ENCODE measurements at regions not wholly inside any gene's neighbourhood (a gene's known extent, or its start where the extent isn't known, plus 50 kb on each side); places are given as distances from the start of the nearest gene placed in this dataset.

DNA sequence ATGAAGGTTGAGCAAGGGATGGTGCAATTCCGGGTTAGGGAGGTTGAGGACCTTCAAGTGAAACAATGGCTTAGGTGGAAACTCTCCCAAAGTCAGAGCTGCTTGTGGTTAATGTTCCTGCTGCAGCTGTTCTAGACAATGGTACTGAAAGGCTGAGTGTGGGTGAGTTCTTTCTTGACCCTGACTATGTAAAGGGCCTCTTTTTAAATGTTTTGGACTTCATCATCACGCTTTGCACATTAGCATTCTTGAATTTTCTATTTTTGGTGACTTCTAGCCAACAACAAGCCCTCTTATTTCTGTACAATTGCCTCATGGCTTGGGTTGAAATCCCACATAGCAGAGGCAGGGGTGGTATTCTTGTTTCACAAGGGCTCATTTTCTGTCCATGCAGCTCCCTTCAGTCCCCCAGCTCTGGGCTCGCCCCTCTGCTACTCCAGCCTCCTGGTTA, 136.3 kb upstream of the ANKRD55 start:
- Histone ChIP-seq H3K27me3 (ENCODE audit: insufficient read depth, insufficient read length) (no peaks in the 10 kb centered on the region), H3K9me3 (ENCODE audit: insufficient read depth, low read length) (peaks cover 16% of the 10 kb centered on the region; the same call in 1 of the 2 replicates), H3K4me3 (ENCODE audit: insufficient read length, low read depth) (no peak overlapping the region), H3K9ac (ENCODE audit: insufficient read length, low read depth) (no peak overlapping the region), H3K36me3 (ENCODE audit: insufficient read depth, insufficient read length, low read length) (no peaks in the 10 kb centered on the region), H3K4me1 (ENCODE audit: insufficient read depth, insufficient read length) (no peaks in the 10 kb centered on the region)
- TF ChIP-seq ZNF274 (IDR thresholded peaks at IDR 0.05; ENCODE audit: low read depth, low read length), result no peak
- TF ChIP-seq YY1 (IDR thresholded peaks at IDR 0.05; ENCODE audit: insufficient read depth, insufficient read length), result no peak
- TF ChIP-seq SUZ12 (IDR thresholded peaks at IDR 0.05; ENCODE audit: extremely low read depth, insufficient read depth, insufficient read length), result no peak
- no peak for DNase-seq (ENCODE audit: low read depth, low spot score)

DNA sequence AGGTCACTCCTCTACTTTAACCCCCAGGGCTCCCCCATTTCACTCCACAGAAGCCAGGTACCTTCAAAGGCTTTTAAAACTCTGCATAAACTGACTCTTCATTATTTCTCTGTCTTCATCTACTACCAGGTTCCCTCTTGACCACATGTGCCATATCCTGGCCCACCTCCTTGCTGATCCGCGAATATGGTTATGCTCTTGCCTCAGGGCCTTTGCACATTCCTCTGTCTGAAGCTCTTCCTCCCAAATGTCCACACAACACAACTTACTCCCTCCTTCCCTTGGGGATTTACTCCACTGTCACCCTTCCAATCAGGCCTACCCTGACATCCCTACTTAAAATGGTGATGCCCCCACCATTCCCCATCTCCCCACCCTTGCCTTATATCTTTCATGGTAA, 134.6 kb upstream of the ANKRD55 start:
- Histone ChIP-seq H3K9me3 (ENCODE audit: insufficient read depth, low read length) (peaks cover 16% of the 10 kb centered on the region; the same call in 1 of the 2 replicates), H3K9ac (ENCODE audit: insufficient read length, low read depth) (no peak overlapping the region), H3K27me3 (ENCODE audit: insufficient read depth, insufficient read length) (no peaks in the 10 kb centered on the region), H3K4me3 (ENCODE audit: insufficient read length, low read depth) (no peak overlapping the region), H3K4me1 (ENCODE audit: insufficient read depth, insufficient read length) (no peaks in the 10 kb centered on the region), H3K36me3 (ENCODE audit: insufficient read depth, insufficient read length, low read length) (no peaks in the 10 kb centered on the region)
- TF ChIP-seq ZNF274 (IDR thresholded peaks at IDR 0.05; ENCODE audit: low read depth, low read length) (no peak), YY1 (IDR thresholded peaks at IDR 0.05; ENCODE audit: insufficient read depth, insufficient read length) (no peak), SUZ12 (IDR thresholded peaks at IDR 0.05; ENCODE audit: extremely low read depth, insufficient read depth, insufficient read length) (no peak)
- no peak for DNase-seq (ENCODE audit: low read depth, low spot score)

- no peak for DNase-seq (ENCODE audit: low read depth, low spot score)
- H3K27me3 ChIP-seq (ENCODE audit: insufficient read depth, insufficient read length), result no peaks in the 10 kb centered on the region
- H3K4me3 ChIP-seq (ENCODE audit: insufficient read length, low read depth), result no peak overlapping the region
- no peaks in the 10 kb centered on the region for H3K36me3 ChIP-seq (ENCODE audit: insufficient read depth, insufficient read length, low read length)
- TF ChIP-seq ZNF274 (IDR thresholded peaks at IDR 0.05; ENCODE audit: low read depth, low read length) (no peak), SUZ12 (IDR thresholded peaks at IDR 0.05; ENCODE audit: extremely low read depth, insufficient read depth, insufficient read length) (no peak), YY1 (IDR thresholded peaks at IDR 0.05; ENCODE audit: insufficient read depth, insufficient read length) (no peak)
- H3K9ac ChIP-seq (ENCODE audit: insufficient read length, low read depth), result no peak overlapping the region
- H3K9me3 ChIP-seq (ENCODE audit: insufficient read depth, low read length), result peaks cover 16% of the 10 kb centered on the region; the same call in 1 of the 2 replicates
- no peaks in the 10 kb centered on the region for H3K4me1 ChIP-seq (ENCODE audit: insufficient read depth, insufficient read length)
Measured at GRCh38 chr5:56366986-56367385, 133.9 kb upstream of the ANKRD55 start.

DNA sequence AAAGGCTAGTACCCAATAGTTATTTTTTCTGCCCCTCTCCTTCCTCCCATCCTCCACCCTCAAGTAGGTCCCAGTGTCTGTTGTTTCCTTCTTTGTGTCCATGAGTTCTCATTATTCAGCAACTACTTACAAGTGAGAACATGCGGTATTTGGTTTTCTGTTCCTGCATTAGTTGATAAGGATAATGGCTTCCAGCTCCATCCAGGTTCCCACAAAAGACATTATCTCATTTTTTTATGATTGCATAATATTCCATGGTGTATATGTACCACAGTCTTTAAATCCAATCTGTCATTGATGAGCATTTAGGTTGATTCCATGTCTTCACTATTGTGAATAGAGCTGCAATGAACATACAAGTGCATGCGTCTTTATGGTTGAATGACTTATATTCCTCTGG, 128.3 kb upstream of the ANKRD55 start:
- H3K4me3 ChIP-seq (ENCODE audit: insufficient read length, low read depth), result no peak overlapping the region
- TF ChIP-seq YY1 (IDR thresholded peaks at IDR 0.05; ENCODE audit: insufficient read depth, insufficient read length), result no peak
- no peak for TF ChIP-seq ZNF274 (IDR thresholded peaks at IDR 0.05; ENCODE audit: low read depth, low read length)
- no peak for TF ChIP-seq SUZ12 (IDR thresholded peaks at IDR 0.05; ENCODE audit: extremely low read depth, insufficient read depth, insufficient read length)
- no peaks in the 10 kb centered on the region for H3K4me1 ChIP-seq (ENCODE audit: insufficient read depth, insufficient read length)
- DNase-seq (ENCODE audit: low read depth, low spot score), result no peak
- no peaks in the 10 kb centered on the region for H3K27me3 ChIP-seq (ENCODE audit: insufficient read depth, insufficient read length)
- no peaks in the 10 kb centered on the region for H3K36me3 ChIP-seq (ENCODE audit: insufficient read depth, insufficient read length, low read length)
- no peak overlapping the region for H3K9ac ChIP-seq (ENCODE audit: insufficient read length, low read depth)
- H3K9me3 ChIP-seq (ENCODE audit: insufficient read depth, low read length), result no peaks in the 10 kb centered on the region

- no peak for TF ChIP-seq YY1 (IDR thresholded peaks at IDR 0.05; ENCODE audit: insufficient read depth, insufficient read length)
- no peak for TF ChIP-seq SUZ12 (IDR thresholded peaks at IDR 0.05; ENCODE audit: extremely low read depth, insufficient read depth, insufficient read length)
- no peak for TF ChIP-seq ZNF274 (IDR thresholded peaks at IDR 0.05; ENCODE audit: low read depth, low read length)
- no peaks in the 10 kb centered on the region for H3K27me3 ChIP-seq (ENCODE audit: insufficient read depth, insufficient read length)
- no peak overlapping the region for H3K4me3 ChIP-seq (ENCODE audit: insufficient read length, low read depth)
- no peaks in the 10 kb centered on the region for H3K4me1 ChIP-seq (ENCODE audit: insufficient read depth, insufficient read length)
- H3K9ac ChIP-seq (ENCODE audit: insufficient read length, low read depth), result no peak overlapping the region
- no peaks in the 10 kb centered on the region for H3K36me3 ChIP-seq (ENCODE audit: insufficient read depth, insufficient read length, low read length)
- DNase-seq (ENCODE audit: low read depth, low spot score), result no peak
- no peaks in the 10 kb centered on the region for H3K9me3 ChIP-seq (ENCODE audit: insufficient read depth, low read length)
Measured at GRCh38 chr5:56360816-56361215, 127.7 kb upstream of the ANKRD55 start.

DNA sequence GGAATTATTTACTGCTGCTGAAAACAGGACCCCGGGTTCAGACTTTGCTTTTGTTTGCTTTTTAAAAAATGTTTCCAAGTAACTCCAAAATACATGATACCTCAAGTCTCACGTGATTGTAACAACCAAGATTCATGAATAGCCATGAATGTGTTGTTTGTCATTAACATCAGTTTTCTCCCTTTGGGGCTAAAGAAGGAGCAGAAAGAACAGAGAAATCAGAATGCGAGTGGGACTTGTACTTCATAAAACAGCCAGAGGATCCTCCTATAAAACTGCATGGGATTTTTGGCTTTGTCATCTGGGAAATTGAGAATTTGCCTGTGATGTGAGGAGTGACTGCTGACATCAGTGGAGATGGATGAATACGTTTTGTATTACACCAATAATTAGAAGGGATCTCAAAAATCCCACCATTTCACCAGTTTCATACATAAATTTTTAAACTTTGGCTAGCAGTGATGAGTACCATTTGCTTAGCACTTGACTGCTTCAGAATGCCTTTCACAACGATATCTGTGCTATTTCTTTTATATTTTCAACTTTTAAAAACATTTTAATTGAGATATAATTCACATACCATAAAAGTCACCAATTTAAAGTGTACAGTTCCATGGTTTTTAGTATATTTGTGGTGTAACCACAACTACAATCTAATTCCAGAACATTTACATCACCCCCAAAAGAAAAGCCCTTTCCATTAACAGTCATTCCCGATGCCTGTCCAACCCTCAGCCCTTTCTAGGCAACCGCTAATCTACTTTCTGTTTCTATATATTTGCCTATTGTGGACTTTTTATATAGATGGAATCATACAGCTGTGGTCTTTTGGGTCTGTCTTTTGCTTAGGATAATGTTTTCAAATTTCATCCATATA, 126.9 kb upstream of the ANKRD55 start:
- Histone ChIP-seq H3K36me3 (ENCODE audit: insufficient read depth, insufficient read length, low read length) (no peaks in the 10 kb centered on the region), H3K4me3 (ENCODE audit: insufficient read length, low read depth) (no peak overlapping the region), H3K4me1 (ENCODE audit: insufficient read depth, insufficient read length) (no peaks in the 10 kb centered on the region)

More for the DNA sequence above, 126.9 kb upstream of the ANKRD55 start:
- Histone ChIP-seq H3K27me3 (ENCODE audit: insufficient read depth, insufficient read length) (no peaks in the 10 kb centered on the region), H3K9me3 (ENCODE audit: insufficient read depth, low read length) (no peaks in the 10 kb centered on the region), H3K9ac (ENCODE audit: insufficient read length, low read depth) (no peak overlapping the region)
- no peak for DNase-seq (ENCODE audit: low read depth, low spot score)
- TF ChIP-seq ZNF274 (IDR thresholded peaks at IDR 0.05; ENCODE audit: low read depth, low read length) (no peak), SUZ12 (IDR thresholded peaks at IDR 0.05; ENCODE audit: extremely low read depth, insufficient read depth, insufficient read length) (no peak), YY1 (IDR thresholded peaks at IDR 0.05; ENCODE audit: insufficient read depth, insufficient read length) (no peak)

All from NT2/D1 (cell line).